ENCODE measurements at regions not wholly inside any gene's neighbourhood (a gene's known extent, or its start where the extent isn't known, plus 50 kb on each side); places are given as distances from the start of the nearest gene placed in this dataset.

- no peak for DNase-seq (ENCODE audit: extremely low read depth, low read depth, low spot score)
Measured at GRCh38 chr11:128116447-128116846, 470.9 kb downstream of the ETS1 start.

- DNase-seq (ENCODE audit: extremely low read depth, low read depth, low spot score) = no peak
Measured at GRCh38 chr11:128105950-128106349, 481.4 kb downstream of the ETS1 start.

- DNase-seq (ENCODE audit: extremely low read depth, low read depth, low spot score) = no peak
Measured at GRCh38 chr11:128105511-128105910, 481.8 kb downstream of the ETS1 start.

- no peak for DNase-seq (ENCODE audit: extremely low read depth, low read depth, low spot score)
Measured at GRCh38 chr11:128103278-128103873, 484.0 kb downstream of the ETS1 start.

- DNase-seq (ENCODE audit: extremely low read depth, low read depth, low spot score) = no peak
Measured at GRCh38 chr11:128098781-128099180, 488.6 kb downstream of the ETS1 start.

- peak; percentile 96 for DNase-seq (ENCODE audit: extremely low read depth, low read depth, low spot score)
Measured at GRCh38 chr11:128095466-128095981, 491.8 kb downstream of the ETS1 start.

GRCh38 chr11:128093689-128094088 lies 493.7 kb downstream of the ETS1 start:
- DNase-seq (ENCODE audit: extremely low read depth, low read depth, low spot score) = no peak

GRCh38 chr11:128089962-128090361 lies 497.4 kb downstream of the ETS1 start:
- no peak for DNase-seq (ENCODE audit: extremely low read depth, low read depth, low spot score)

GRCh38 chr11:128086794-128087193 lies 500.6 kb downstream of the ETS1 start:
- no peak for DNase-seq (ENCODE audit: extremely low read depth, low read depth, low spot score)

- no peak for DNase-seq (ENCODE audit: extremely low read depth, low read depth, low spot score)
Measured at GRCh38 chr11:128085276-128085675, 502.1 kb downstream of the ETS1 start.

GRCh38 chr11:128082574-128082973 lies 504.8 kb downstream of the ETS1 start:
- DNase-seq (ENCODE audit: extremely low read depth, low read depth, low spot score) = no peak

GRCh38 chr11:128069665-128070064 lies 517.7 kb downstream of the ETS1 start:
- DNase-seq (ENCODE audit: extremely low read depth, low read depth, low spot score) = no peak

- no peak for DNase-seq (ENCODE audit: extremely low read depth, low read depth, low spot score)
Measured at GRCh38 chr11:128067780-128068179, 519.6 kb downstream of the ETS1 start.

GRCh38 chr11:128066399-128066798 lies 521.0 kb downstream of the ETS1 start:
- DNase-seq (ENCODE audit: extremely low read depth, low read depth, low spot score) = no peak

GRCh38 chr11:128061281-128061871 lies 526.0 kb downstream of the ETS1 start:
- DNase-seq (ENCODE audit: extremely low read depth, low read depth, low spot score) = no peak

GRCh38 chr11:128058580-128059208 lies 528.7 kb downstream of the ETS1 start:
- no peak for DNase-seq (ENCODE audit: extremely low read depth, low read depth, low spot score)

- no peak for DNase-seq (ENCODE audit: extremely low read depth, low read depth, low spot score)
Measured at GRCh38 chr11:128057786-128058395, 529.5 kb downstream of the ETS1 start.

- no peak for DNase-seq (ENCODE audit: extremely low read depth, low read depth, low spot score)
Measured at GRCh38 chr11:128055576-128056217, 531.7 kb downstream of the ETS1 start.

GRCh38 chr11:128053981-128054931 lies 533.1 kb downstream of the ETS1 start:
- DNase-seq (ENCODE audit: extremely low read depth, low read depth, low spot score) = no peak
